HEK293 (cell line): ENCODE measurements at regions not wholly inside any gene's neighbourhood (a gene's known extent, or its start where the extent isn't known, plus 50 kb on each side); places are given as distances from the start of the nearest gene placed in this dataset.

ENCODE experiments used
- CTCF ChIA-PET: fragments of 350-600 bp; formaldehyde crosslinking; extraction: SDS; loops from one replicate; lab custom pipeline; 2021; ENCODE audit warnings: antibody characterized with exemption; lab: Yijun Ruan, JAX
- POLR2A ChIA-PET: fragments of 300-600 bp; formaldehyde crosslinking; extraction: SDS; loops from one replicate; lab custom pipeline; 2020; ENCODE audit warnings: antibody characterized with exemption, inconsistent platforms; lab: Yijun Ruan, JAX
- H3K27ac ChIP-seq: fragments of 200-500 bp; sonication (Bioruptor generic); 2 replicates; pipeline ENCODE4 v1.5.1; 2014; ENCODE audit warnings: low read depth, low read length, control low read depth, inconsistent platforms; ENCODE audit errors: extremely low read depth
- H3K36me3 ChIP-seq, 2 experiments: fragments of 200-500 bp in 1 of 2; sonication (Bioruptor generic) in 1 of 2; 1 replicate in 1 of 2; 2 replicates in 1 of 2; pipeline ENCODE4 v1.5.1; 2014 to 2017; ENCODE audit warnings: inconsistent platforms in 2 of 2, low read length in 2 of 2; ENCODE audit not compliant: control insufficient read depth in 2 of 2, insufficient read depth in 1 of 2
- H3K4me1 ChIP-seq: fragments of 200-500 bp; sonication (Bioruptor generic); 2 replicates; pipeline ENCODE4 v1.5.1; 2014; ENCODE audit warnings: mild to moderate bottlenecking, low read length, inconsistent platforms; ENCODE audit not compliant: control insufficient read depth, insufficient read depth
- H3K4me3 ChIP-seq: 2 replicates; pipeline ENCODE4 v1.5.1; 2011; ENCODE audit warnings: low read depth, mild to moderate bottlenecking, control low read depth, low read length, moderate library complexity
- H3K9me3 ChIP-seq: fragments of 200-500 bp; sonication (Bioruptor generic); 2 replicates; pipeline ENCODE4 v1.5.1; 2014; ENCODE audit warnings: low read depth, low read length, inconsistent platforms; ENCODE audit not compliant: control insufficient read depth, insufficient read depth
- ATF2 ChIP-seq: fragments of 450-650 bp; formaldehyde crosslinking; IDR thresholded peaks from 2 replicates; pipeline ENCODE4 v1.5.1; 2016; ENCODE audit warnings: missing biosample characterization, missing genetic modification characterization, low read depth
- CTCF ChIP-seq: fragments of 450-650 bp; formaldehyde crosslinking; IDR thresholded peaks from 2 replicates; pipeline ENCODE4 v1.5.1; 2016; ENCODE audit warnings: missing biosample characterization, missing genetic modification characterization
- HOXA7 ChIP-seq: sonication (generic); formaldehyde crosslinking; IDR thresholded peaks from 2 replicates; pipeline ENCODE4 v1.8.1; 2022; ENCODE audit warnings: missing genetic modification reagents, borderline replicate concordance
- HOXC10 ChIP-seq: sonication (generic); formaldehyde crosslinking; IDR thresholded peaks from 2 replicates; pipeline ENCODE4 v1.8.1; 2023; ENCODE audit warnings: mild to moderate bottlenecking, missing genetic modification reagents
- OVOL3 ChIP-seq: fragments of 450-650 bp; formaldehyde crosslinking; IDR thresholded peaks from 2 replicates; pipeline ENCODE4 v1.5.1; 2016; ENCODE audit warnings: missing biosample characterization, missing genetic modification characterization
- PBX3 ChIP-seq: sonication (generic); formaldehyde crosslinking; IDR thresholded peaks from 2 replicates; pipeline ENCODE4 v1.8.1; 2022; ENCODE audit warnings: mild to moderate bottlenecking, moderate library complexity, missing genetic modification reagents
- PRDM10 ChIP-seq: fragments of 450-650 bp; formaldehyde crosslinking; IDR thresholded peaks from 2 replicates; pipeline ENCODE4 v1.5.1; 2016; ENCODE audit warnings: missing biosample characterization, missing genetic modification characterization
- ZBTB7A ChIP-seq: fragments of 450-650 bp; formaldehyde crosslinking; IDR thresholded peaks from 2 replicates; pipeline ENCODE4 v1.5.1; 2016; ENCODE audit warnings: low read depth, missing biosample characterization, missing genetic modification characterization
- ZNF10 ChIP-seq: fragments of 450-650 bp; formaldehyde crosslinking; IDR thresholded peaks from 2 replicates; pipeline ENCODE4 v1.5.1; 2017; ENCODE audit warnings: missing biosample characterization, missing genetic modification characterization
- ZNF214 ChIP-seq: fragments of 450-650 bp; formaldehyde crosslinking; IDR thresholded peaks from 2 replicates; pipeline ENCODE4 v1.5.1; 2017; ENCODE audit warnings: missing biosample characterization, mild to moderate bottlenecking, missing genetic modification characterization, borderline replicate concordance
- ZNF423 ChIP-seq: fragments of 450-650 bp; formaldehyde crosslinking; IDR thresholded peaks from 2 replicates; pipeline ENCODE4 v1.5.1; 2016; ENCODE audit warnings: missing biosample characterization, missing genetic modification characterization
- ZNF433 ChIP-seq: fragments of 450-650 bp; formaldehyde crosslinking; IDR thresholded peaks from 2 replicates; pipeline ENCODE4 v1.5.1; 2016; ENCODE audit warnings: missing biosample characterization, missing genetic modification characterization, low read depth
- ZNF449 ChIP-seq: fragments of 450-650 bp; formaldehyde crosslinking; IDR thresholded peaks from 2 replicates; pipeline ENCODE4 v1.5.1; 2017; ENCODE audit warnings: missing biosample characterization, mild to moderate bottlenecking, missing genetic modification characterization, moderate library complexity
- ZNF473 ChIP-seq: fragments of 450-650 bp; formaldehyde crosslinking; IDR thresholded peaks from 2 replicates; pipeline ENCODE4 v1.5.1; 2017; ENCODE audit warnings: missing biosample characterization, missing genetic modification characterization
- ZNF521 ChIP-seq: fragments of 450-650 bp; formaldehyde crosslinking; IDR thresholded peaks from 2 replicates; pipeline ENCODE4 v1.5.1; 2017; ENCODE audit warnings: missing biosample characterization, mild to moderate bottlenecking, missing genetic modification characterization
- ZNF555 ChIP-seq: fragments of 450-650 bp; formaldehyde crosslinking; conservative IDR thresholded peaks from 2 replicates; pipeline ENCODE4 v1.5.1; 2017; ENCODE audit warnings: missing biosample characterization, mild to moderate bottlenecking, missing genetic modification characterization, inconsistent platforms
- ZNF585B ChIP-seq: fragments of 450-650 bp; formaldehyde crosslinking; IDR thresholded peaks from 2 replicates; pipeline ENCODE4 v1.5.1; 2016; ENCODE audit warnings: missing biosample characterization, missing genetic modification characterization
- ZNF777 ChIP-seq: fragments of 450-650 bp; formaldehyde crosslinking; IDR thresholded peaks from 2 replicates; pipeline ENCODE4 v1.5.1; 2017; ENCODE audit warnings: missing biosample characterization, missing genetic modification characterization, borderline replicate concordance
- ZNF785 ChIP-seq: fragments of 450-650 bp; formaldehyde crosslinking; IDR thresholded peaks from 2 replicates; pipeline ENCODE4 v1.5.1; 2016; ENCODE audit warnings: missing biosample characterization, missing genetic modification characterization
- ZNF791 ChIP-seq: fragments of 450-650 bp; formaldehyde crosslinking; IDR thresholded peaks from 2 replicates; pipeline ENCODE4 v1.5.1; 2016; ENCODE audit warnings: missing biosample characterization, missing genetic modification characterization
- ZNF837 ChIP-seq: fragments of 450-650 bp; formaldehyde crosslinking; IDR thresholded peaks from 2 replicates; pipeline ENCODE4 v1.5.1; 2016; ENCODE audit warnings: missing biosample characterization, missing genetic modification characterization
- ZSCAN4 ChIP-seq: fragments of 450-650 bp; formaldehyde crosslinking; IDR thresholded peaks from 2 replicates; pipeline ENCODE4 v1.5.1; 2017; ENCODE audit warnings: missing biosample characterization, missing genetic modification characterization

- TF ChIP-seq ZNF837 (tag by site-specific recombination): no peak
- TF ChIP-seq, all 188 proteins: peak for 0
Measured at GRCh38 chr10:36183726-36184125, 541.6 kb upstream of the FZD8 start (continued).

- POLR2A ChIA-PET: no interaction called here
- Histone ChIP-seq H3K4me3 (no peak overlapping the region), H3K27ac (no peak overlapping the region), H3K4me1 (no peaks in the 10 kb centered on the region), H3K36me3 (no peaks in the 10 kb centered on the region), H3K9me3 (no peaks in the 10 kb centered on the region)
- CTCF ChIA-PET: interaction anchor here (0.5 to 0.6 kb wide), 2 partner anchors 499 to 619 kb away, joined by 3 to 4 read pairs; no protein-coding TSS in a partner anchor
- no peak for TF ChIP-seq ZNF521 (tag by site-specific recombination)
- no peak for TF ChIP-seq ZSCAN4 (tag by site-specific recombination)
- TF ChIP-seq ATF2 (tag by site-specific recombination): no peak
- no peak for TF ChIP-seq ZNF449 (tag by site-specific recombination)
- TF ChIP-seq CTCF (tag by site-specific recombination): no peak
- no peak for TF ChIP-seq PBX3 (CRISPR knock-in tag)
- TF ChIP-seq ZNF433: no peak
- no peak for TF ChIP-seq OVOL3 (tag by site-specific recombination)
- no peak for TF ChIP-seq ZNF785
- TF ChIP-seq ZNF777 (tag by site-specific recombination): no peak
- TF ChIP-seq ZBTB7A (tag by site-specific recombination): no peak
- TF ChIP-seq ZNF555: no peak
- no peak for TF ChIP-seq ZNF585B
- no peak for TF ChIP-seq ZNF214 (tag by site-specific recombination)
- no peak for TF ChIP-seq ZNF423 (tag by site-specific recombination)
- no peak for TF ChIP-seq HOXC10
Measured at GRCh38 chr10:36183056-36183455, 541.0 kb upstream of the FZD8 start.

GRCh38 chr10:36182606-36183005 is 540.5 kb upstream of the FZD8 start:
- POLR2A ChIA-PET: no interaction called here
- Histone ChIP-seq H3K9me3 (no peaks in the 10 kb centered on the region), H3K36me3 (no peaks in the 10 kb centered on the region), H3K4me3 (no peak overlapping the region), H3K4me1 (no peaks in the 10 kb centered on the region), H3K27ac (no peak overlapping the region)
- CTCF ChIA-PET: interaction anchor here (0.5 to 0.6 kb wide), 2 partner anchors 500 to 618 kb away, joined by 3 to 4 read pairs; no protein-coding TSS in a partner anchor
- no peak for TF ChIP-seq ZNF10 (tag by site-specific recombination)
- TF ChIP-seq ZNF791 (tag by site-specific recombination): no peak
- no peak for TF ChIP-seq HOXA7
- no peak for TF ChIP-seq ZNF473
- no peak for TF ChIP-seq PRDM10 (tag by site-specific recombination)
- TF ChIP-seq ATF2 (tag by site-specific recombination): no peak
